ENCODE measurements at regions not wholly inside any gene's neighbourhood (a gene's known extent, or its start where the extent isn't known, plus 50 kb on each side); places are given as distances from the start of the nearest gene placed in this dataset.
"Not testable (repeated sequence)": the region's sequence is repeated elsewhere in the genome, so short reads cannot be mapped to it uniquely, and the experiment has no call there.

GRCh38 chr3:194189243-194189791, 53.4 kb downstream of the HES1 start:
- H3K9me3 ChIP-seq (ENCODE audit: control insufficient read depth in 2 of 2, insufficient read depth in 1 of 2, low read length in 1 of 2) = no peaks in the 10 kb centered on the region
- no peak overlapping the region for H3K27ac ChIP-seq (ENCODE audit: low read depth in 1 of 2, low read length in 1 of 2)
- H3K36me3 ChIP-seq (ENCODE audit: control insufficient read depth in 2 of 2, insufficient read depth in 2 of 2, low read length in 1 of 2) = no peaks in the 10 kb centered on the region
- WGBS = 95% methylated on average over 9 of the region's 9 CpGs
- H3K4me3 ChIP-seq (ENCODE audit: low read length in 2 of 2) = no peak overlapping the region
- H3K4me1 ChIP-seq (ENCODE audit: control insufficient read depth in 2 of 2, insufficient read depth in 2 of 2, low read length in 2 of 2) = peaks cover 0 to 5% of the 10 kb centered on the region in 2 donors
- no peak for DNase-seq (ENCODE audit: low read depth in 6 of 9, low spot score in 9 of 9)
- no peaks in the 10 kb centered on the region for H3K27me3 ChIP-seq (ENCODE audit: control insufficient read depth in 2 of 2, insufficient read depth in 1 of 2, low read length in 1 of 2)

GRCh38 chr3:194191850-194192249, 55.9 kb downstream of the HES1 start:
- not testable (repeated sequence) for H3K9me3 ChIP-seq (ENCODE audit: control insufficient read depth in 2 of 2, insufficient read depth in 1 of 2, low read length in 1 of 2); H3K36me3 ChIP-seq (ENCODE audit: control insufficient read depth in 2 of 2, insufficient read depth in 2 of 2, low read length in 1 of 2); DNase-seq (ENCODE audit: low read depth in 6 of 9, low spot score in 9 of 9); H3K4me3 ChIP-seq (ENCODE audit: low read length in 2 of 2); H3K27me3 ChIP-seq (ENCODE audit: control insufficient read depth in 2 of 2, insufficient read depth in 1 of 2, low read length in 1 of 2); H3K4me1 ChIP-seq (ENCODE audit: control insufficient read depth in 2 of 2, insufficient read depth in 2 of 2, low read length in 2 of 2); H3K27ac ChIP-seq (ENCODE audit: low read depth in 1 of 2, low read length in 1 of 2)
- 61% methylated on average over 2 of the region's 2 CpGs for WGBS

- peak in 2 of 9 donors; percentile 21 to 41 for DNase-seq (ENCODE audit: low read depth in 6 of 9, low spot score in 9 of 9)
- H3K36me3 ChIP-seq (ENCODE audit: control insufficient read depth in 2 of 2, insufficient read depth in 2 of 2, low read length in 1 of 2) = no peaks in the 10 kb centered on the region
- no peaks in the 10 kb centered on the region for H3K27me3 ChIP-seq (ENCODE audit: control insufficient read depth in 2 of 2, insufficient read depth in 1 of 2, low read length in 1 of 2)
- no peaks in the 10 kb centered on the region for H3K9me3 ChIP-seq (ENCODE audit: control insufficient read depth in 2 of 2, insufficient read depth in 1 of 2, low read length in 1 of 2)
- H3K4me3 ChIP-seq (ENCODE audit: low read length in 2 of 2) = no peak overlapping the region
- 50% methylated on average over 9 of the region's 9 CpGs for WGBS
- peaks cover 0 to 15% of the 10 kb centered on the region in 2 donors for H3K4me1 ChIP-seq (ENCODE audit: control insufficient read depth in 2 of 2, insufficient read depth in 2 of 2, low read length in 2 of 2)
- H3K27ac ChIP-seq (ENCODE audit: low read depth in 1 of 2, low read length in 1 of 2) = no peak overlapping the region
Observed at GRCh38 chr3:194194051-194194756, 58.3 kb downstream of the HES1 start.

- Histone ChIP-seq H3K27ac (ENCODE audit: low read depth in 1 of 2, low read length in 1 of 2) (no peak overlapping the region), H3K36me3 (ENCODE audit: control insufficient read depth in 2 of 2, insufficient read depth in 2 of 2, low read length in 1 of 2) (no peaks in the 10 kb centered on the region), H3K27me3 (ENCODE audit: control insufficient read depth in 2 of 2, insufficient read depth in 1 of 2, low read length in 1 of 2) (no peaks in the 10 kb centered on the region), H3K9me3 (ENCODE audit: control insufficient read depth in 2 of 2, insufficient read depth in 1 of 2, low read length in 1 of 2) (no peaks in the 10 kb centered on the region), H3K4me1 (ENCODE audit: control insufficient read depth in 2 of 2, insufficient read depth in 2 of 2, low read length in 2 of 2) (peaks cover 0 to 15% of the 10 kb centered on the region in 2 donors), H3K4me3 (ENCODE audit: low read length in 2 of 2) (no peak overlapping the region)
- DNase-seq (ENCODE audit: low read depth in 6 of 9, low spot score in 9 of 9) = no peak
- 98% methylated on average over 1 of the region's 1 CpG for WGBS
Observed at GRCh38 chr3:194194757-194195085, 58.8 kb downstream of the HES1 start.

- no peaks in the 10 kb centered on the region for H3K27me3 ChIP-seq (ENCODE audit: control insufficient read depth in 2 of 2, insufficient read depth in 1 of 2, low read length in 1 of 2)
- H3K27ac ChIP-seq (ENCODE audit: low read depth in 1 of 2, low read length in 1 of 2) = no peak overlapping the region
- peaks cover 0 to 15% of the 10 kb centered on the region in 2 donors for H3K4me1 ChIP-seq (ENCODE audit: control insufficient read depth in 2 of 2, insufficient read depth in 2 of 2, low read length in 2 of 2)
- 98% methylated on average over 3 of the region's 3 CpGs for WGBS
- no peak for DNase-seq (ENCODE audit: low read depth in 6 of 9, low spot score in 9 of 9)
- H3K9me3 ChIP-seq (ENCODE audit: control insufficient read depth in 2 of 2, insufficient read depth in 1 of 2, low read length in 1 of 2) = no peaks in the 10 kb centered on the region
- no peaks in the 10 kb centered on the region for H3K36me3 ChIP-seq (ENCODE audit: control insufficient read depth in 2 of 2, insufficient read depth in 2 of 2, low read length in 1 of 2)
- no peak overlapping the region for H3K4me3 ChIP-seq (ENCODE audit: low read length in 2 of 2)
Observed at GRCh38 chr3:194195611-194196010, 59.7 kb downstream of the HES1 start.

GRCh38 chr3:194196876-194197275, 60.9 kb downstream of the HES1 start:
- Histone ChIP-seq H3K36me3 (ENCODE audit: control insufficient read depth in 2 of 2, insufficient read depth in 2 of 2, low read length in 1 of 2) (no peaks in the 10 kb centered on the region), H3K4me3 (ENCODE audit: low read length in 2 of 2) (no peak overlapping the region), H3K27ac (ENCODE audit: low read depth in 1 of 2, low read length in 1 of 2) (no peak overlapping the region), H3K9me3 (ENCODE audit: control insufficient read depth in 2 of 2, insufficient read depth in 1 of 2, low read length in 1 of 2) (no peaks in the 10 kb centered on the region), H3K27me3 (ENCODE audit: control insufficient read depth in 2 of 2, insufficient read depth in 1 of 2, low read length in 1 of 2) (no peaks in the 10 kb centered on the region), H3K4me1 (ENCODE audit: control insufficient read depth in 2 of 2, insufficient read depth in 2 of 2, low read length in 2 of 2) (peaks cover 0 to 15% of the 10 kb centered on the region in 2 donors)
- WGBS = 96% methylated on average over 9 of the region's 9 CpGs
- DNase-seq (ENCODE audit: low read depth in 6 of 9, low spot score in 9 of 9) = no peak

- no peak for DNase-seq (ENCODE audit: low read depth in 6 of 9, low spot score in 9 of 9)
- WGBS = 97% methylated on average over 7 of the region's 7 CpGs
- Histone ChIP-seq H3K36me3 (ENCODE audit: control insufficient read depth in 2 of 2, insufficient read depth in 2 of 2, low read length in 1 of 2) (no peaks in the 10 kb centered on the region), H3K27ac (ENCODE audit: low read depth in 1 of 2, low read length in 1 of 2) (no peak overlapping the region), H3K9me3 (ENCODE audit: control insufficient read depth in 2 of 2, insufficient read depth in 1 of 2, low read length in 1 of 2) (no peaks in the 10 kb centered on the region), H3K4me3 (ENCODE audit: low read length in 2 of 2) (no peak overlapping the region), H3K27me3 (ENCODE audit: control insufficient read depth in 2 of 2, insufficient read depth in 1 of 2, low read length in 1 of 2) (no peaks in the 10 kb centered on the region), H3K4me1 (ENCODE audit: control insufficient read depth in 2 of 2, insufficient read depth in 2 of 2, low read length in 2 of 2) (peaks cover 0 to 15% of the 10 kb centered on the region in 2 donors)
Observed at GRCh38 chr3:194197396-194197960, 61.5 kb downstream of the HES1 start.

- no peaks in the 10 kb centered on the region for H3K9me3 ChIP-seq (ENCODE audit: control insufficient read depth in 2 of 2, insufficient read depth in 1 of 2, low read length in 1 of 2)
- H3K4me3 ChIP-seq (ENCODE audit: low read length in 2 of 2) = no peak overlapping the region
- no peak for DNase-seq (ENCODE audit: low read depth in 6 of 9, low spot score in 9 of 9)
- H3K27ac ChIP-seq (ENCODE audit: low read depth in 1 of 2, low read length in 1 of 2) = no peak overlapping the region
- peaks cover 0 to 21% of the 10 kb centered on the region in 2 donors for H3K4me1 ChIP-seq (ENCODE audit: control insufficient read depth in 2 of 2, insufficient read depth in 2 of 2, low read length in 2 of 2)
- H3K36me3 ChIP-seq (ENCODE audit: control insufficient read depth in 2 of 2, insufficient read depth in 2 of 2, low read length in 1 of 2) = no peaks in the 10 kb centered on the region
- H3K27me3 ChIP-seq (ENCODE audit: control insufficient read depth in 2 of 2, insufficient read depth in 1 of 2, low read length in 1 of 2) = no peaks in the 10 kb centered on the region
- 97% methylated on average over 9 of the region's 9 CpGs for WGBS
Observed at GRCh38 chr3:194197981-194198695, 62.2 kb downstream of the HES1 start.

- Histone ChIP-seq H3K36me3 (ENCODE audit: control insufficient read depth in 2 of 2, insufficient read depth in 2 of 2, low read length in 1 of 2) (no peaks in the 10 kb centered on the region), H3K27ac (ENCODE audit: low read depth in 1 of 2, low read length in 1 of 2) (no peak overlapping the region), H3K27me3 (ENCODE audit: control insufficient read depth in 2 of 2, insufficient read depth in 1 of 2, low read length in 1 of 2) (peaks cover 0 to 5% of the 10 kb centered on the region in 2 donors), H3K9me3 (ENCODE audit: control insufficient read depth in 2 of 2, insufficient read depth in 1 of 2, low read length in 1 of 2) (no peaks in the 10 kb centered on the region), H3K4me1 (ENCODE audit: control insufficient read depth in 2 of 2, insufficient read depth in 2 of 2, low read length in 2 of 2) (peaks cover 4 to 28% of the 10 kb centered on the region in 2 donors), H3K4me3 (ENCODE audit: low read length in 2 of 2) (no peak overlapping the region)
- WGBS = 82% methylated on average over 3 of the region's 3 CpGs
- no peak for DNase-seq (ENCODE audit: low read depth in 6 of 9, low spot score in 9 of 9)
Observed at GRCh38 chr3:194198938-194199337, 63.0 kb downstream of the HES1 start.

All from thymus (tissue), 11 donors.